GM18508 (cell line): ENCODE measurements at regions not wholly inside any gene's neighbourhood (a gene's known extent, or its start where the extent isn't known, plus 50 kb on each side); places are given as distances from the start of the nearest gene placed in this dataset.

Experiments used
- ATAC-seq: cut with Tn5 transposase; IDR thresholded peaks from one replicate; pipeline ENCODE4 v1.9.1; 2021; ENCODE audit warnings: moderate number of reproducible peaks; ENCODE audit not compliant: insufficient read depth, unreplicated experiment

- ATAC-seq = no peak
Measured at GRCh38 chr14:62216121-62216520, 453.9 kb downstream of the SNAPC1 start.

- ATAC-seq = no peak
Measured at GRCh38 chr14:62234849-62235248, 472.6 kb downstream of the SNAPC1 start.

- no peak for ATAC-seq
Measured at GRCh38 chr14:62244221-62244620, 482.0 kb downstream of the SNAPC1 start.

GRCh38 chr14:62247266-62247665 lies 485.0 kb downstream of the SNAPC1 start:
- no peak for ATAC-seq

- ATAC-seq = no peak
Measured at GRCh38 chr14:62251237-62251636, 489.0 kb downstream of the SNAPC1 start.

GRCh38 chr14:62253171-62253570 lies 491.0 kb downstream of the SNAPC1 start:
- no peak for ATAC-seq

GRCh38 chr14:62253911-62254310 lies 491.7 kb downstream of the SNAPC1 start:
- no peak for ATAC-seq

- ATAC-seq = no peak
Measured at GRCh38 chr14:62269204-62269603, 507.0 kb downstream of the SNAPC1 start.

- no peak for ATAC-seq
Measured at GRCh38 chr14:62270236-62270635, 508.0 kb downstream of the SNAPC1 start.

GRCh38 chr14:62280366-62280765 lies 518.1 kb downstream of the SNAPC1 start:
- ATAC-seq = no peak

- no peak for ATAC-seq
Measured at GRCh38 chr14:62283837-62284236, 521.6 kb downstream of the SNAPC1 start.

GRCh38 chr14:62289471-62289870 lies 527.3 kb downstream of the SNAPC1 start:
- ATAC-seq = no peak

GRCh38 chr14:62301080-62301479 lies 538.9 kb downstream of the SNAPC1 start:
- no peak for ATAC-seq

GRCh38 chr14:62301911-62302310 lies 539.7 kb downstream of the SNAPC1 start:
- no peak for ATAC-seq

- ATAC-seq = no peak
Measured at GRCh38 chr14:62303437-62303836, 541.2 kb downstream of the SNAPC1 start.

GRCh38 chr14:62304257-62304656 lies 542.0 kb downstream of the SNAPC1 start:
- ATAC-seq = no peak

GRCh38 chr14:62307844-62308243 lies 545.6 kb downstream of the SNAPC1 start:
- ATAC-seq = no peak

- ATAC-seq = no peak
Measured at GRCh38 chr14:62308316-62308715, 546.1 kb downstream of the SNAPC1 start.

GRCh38 chr14:62308891-62309290 lies 546.7 kb downstream of the SNAPC1 start:
- no peak for ATAC-seq

GRCh38 chr14:62313212-62313611 lies 551.0 kb downstream of the SNAPC1 start:
- no peak for ATAC-seq

GRCh38 chr14:62314221-62314620 lies 552.0 kb downstream of the SNAPC1 start:
- ATAC-seq = no peak

- no peak for ATAC-seq
Measured at GRCh38 chr14:62314871-62315270, 552.7 kb downstream of the SNAPC1 start.

GRCh38 chr14:62315631-62316030 lies 553.4 kb downstream of the SNAPC1 start:
- ATAC-seq = no peak
